ENCODE measurements at regions not wholly inside any gene's neighbourhood (a gene's known extent, or its start where the extent isn't known, plus 50 kb on each side); places are given as distances from the start of the nearest gene placed in this dataset.

DNA sequence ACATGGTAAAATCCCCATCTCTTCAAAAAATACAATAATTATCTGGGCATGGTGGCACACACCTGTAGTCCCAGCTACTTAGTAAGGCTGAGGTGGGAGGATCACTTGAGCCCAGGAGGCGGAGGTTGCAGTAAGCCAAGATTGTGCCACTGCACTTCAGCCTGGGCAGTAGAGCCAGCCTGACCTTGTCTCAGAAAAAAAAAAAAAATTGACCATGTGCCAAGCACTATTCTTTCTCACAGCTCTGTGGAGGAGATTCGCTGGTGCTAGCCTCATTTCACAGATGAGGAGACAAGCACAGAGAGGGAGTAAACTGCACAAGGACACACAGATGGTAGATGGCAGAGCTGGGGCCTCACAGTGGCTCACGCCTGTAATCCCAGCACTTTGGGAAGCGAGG, 131.8 kb upstream of the JARID2 start:
- TF ChIP-seq, protein P1, sequence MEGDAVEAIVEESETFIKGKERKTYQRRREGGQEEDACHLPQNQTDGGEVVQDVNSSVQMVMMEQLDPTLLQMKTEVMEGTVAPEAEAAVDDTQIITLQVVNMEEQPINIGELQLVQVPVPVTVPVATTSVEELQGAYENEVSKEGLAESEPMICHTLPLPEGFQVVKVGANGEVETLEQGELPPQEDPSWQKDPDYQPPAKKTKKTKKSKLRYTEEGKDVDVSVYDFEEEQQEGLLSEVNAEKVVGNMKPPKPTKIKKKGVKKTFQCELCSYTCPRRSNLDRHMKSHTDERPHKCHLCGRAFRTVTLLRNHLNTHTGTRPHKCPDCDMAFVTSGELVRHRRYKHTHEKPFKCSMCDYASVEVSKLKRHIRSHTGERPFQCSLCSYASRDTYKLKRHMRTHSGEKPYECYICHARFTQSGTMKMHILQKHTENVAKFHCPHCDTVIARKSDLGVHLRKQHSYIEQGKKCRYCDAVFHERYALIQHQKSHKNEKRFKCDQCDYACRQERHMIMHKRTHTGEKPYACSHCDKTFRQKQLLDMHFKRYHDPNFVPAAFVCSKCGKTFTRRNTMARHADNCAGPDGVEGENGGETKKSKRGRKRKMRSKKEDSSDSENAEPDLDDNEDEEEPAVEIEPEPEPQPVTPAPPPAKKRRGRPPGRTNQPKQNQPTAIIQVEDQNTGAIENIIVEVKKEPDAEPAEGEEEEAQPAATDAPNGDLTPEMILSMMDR (conservative IDR thresholded peaks at IDR 0.05), result no peak
- TF ChIP-seq EZH2 (IDR thresholded peaks at IDR 0.05; ENCODE audit: low read depth), result no peak
